Stimulated activated CD4-positive, alpha-beta T cell treated with anti-CD3 and anti-CD28 coated beads, Interleukin-4, amount 100 ng/mL, for 1 hour (primary cell): ENCODE measurements at regions not wholly inside any gene's neighbourhood (a gene's known extent, or its start where the extent isn't known, plus 50 kb on each side); places are given as distances from the start of the nearest gene placed in this dataset.
"Not testable (repeated sequence)": the region's sequence is repeated elsewhere in the genome, so short reads cannot be mapped to it uniquely, and the experiment has no call there.

Experiments used
- DNase-seq: peaks from one replicate; pipeline ENCODE4 v3.0.0-alpha.2; 2020

DNA sequence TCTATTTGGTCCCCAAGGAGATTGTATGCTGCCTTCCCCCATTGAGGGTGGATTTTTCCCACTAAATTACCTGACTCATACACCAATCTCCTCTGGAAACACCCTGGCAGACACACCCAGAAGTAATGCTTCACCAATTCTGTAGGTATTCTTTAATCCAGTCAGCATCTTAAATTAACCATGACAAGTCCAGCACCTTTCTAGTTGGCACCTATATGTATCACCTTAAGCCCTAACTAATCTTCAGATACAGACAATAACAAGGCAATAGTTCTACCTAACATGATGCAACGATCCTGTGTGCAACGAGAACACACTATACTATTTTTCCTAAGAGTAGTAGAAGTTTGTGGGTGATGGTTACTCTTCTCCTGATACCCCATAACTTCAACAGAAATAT lies 473.3 kb upstream of the NPAP1 start:
- not testable (repeated sequence) for DNase-seq

- DNase-seq, result not testable (repeated sequence)
Measured at GRCh38 chr15:24211742-24212476, 463.7 kb upstream of the NPAP1 start.

DNA sequence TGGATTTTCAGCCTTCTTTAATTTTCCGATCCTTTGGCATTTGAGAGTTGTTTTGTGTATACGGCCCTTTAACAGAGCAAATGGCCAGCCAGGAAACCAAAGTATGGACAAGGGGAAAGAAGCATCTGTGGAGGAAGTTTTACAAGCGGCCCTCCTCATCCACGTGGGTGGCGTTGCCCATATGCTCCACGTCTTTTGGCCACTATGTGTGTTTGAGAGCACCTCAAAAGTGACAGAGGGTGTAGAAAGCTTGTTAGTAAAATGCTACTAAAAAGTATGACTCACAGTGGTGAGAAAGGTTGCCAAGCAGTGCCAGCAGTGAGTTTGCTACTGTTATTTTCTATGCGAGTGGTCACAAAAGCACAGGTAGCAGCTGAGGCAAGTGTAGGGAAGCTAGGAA lies 451.8 kb upstream of the NPAP1 start:
- no peak for DNase-seq

DNA sequence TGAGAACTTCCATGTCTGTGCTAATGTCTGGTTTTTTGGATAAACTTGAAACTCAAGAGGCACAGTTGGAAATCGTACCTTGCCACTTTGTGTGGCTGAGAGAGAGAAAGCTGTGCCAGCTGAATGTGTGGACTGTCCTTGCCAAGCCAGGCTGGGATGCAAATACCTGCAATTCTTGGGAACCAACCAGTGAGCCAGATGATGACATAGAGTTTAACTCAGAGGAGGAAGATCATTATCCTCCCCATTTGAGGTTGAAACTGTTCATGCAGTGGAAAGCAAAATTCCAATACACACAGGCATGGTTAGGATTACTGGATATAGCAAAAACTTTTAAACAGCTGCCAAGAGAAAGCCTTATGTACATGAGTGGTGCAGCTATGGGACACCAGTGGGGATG lies 451.4 kb upstream of the NPAP1 start:
- no peak for DNase-seq

- not testable (repeated sequence) for DNase-seq
Measured at GRCh38 chr15:24228922-24229321, 446.7 kb upstream of the NPAP1 start.

- not testable (repeated sequence) for DNase-seq
Measured at GRCh38 chr15:24233134-24233533, 442.4 kb upstream of the NPAP1 start.

DNA sequence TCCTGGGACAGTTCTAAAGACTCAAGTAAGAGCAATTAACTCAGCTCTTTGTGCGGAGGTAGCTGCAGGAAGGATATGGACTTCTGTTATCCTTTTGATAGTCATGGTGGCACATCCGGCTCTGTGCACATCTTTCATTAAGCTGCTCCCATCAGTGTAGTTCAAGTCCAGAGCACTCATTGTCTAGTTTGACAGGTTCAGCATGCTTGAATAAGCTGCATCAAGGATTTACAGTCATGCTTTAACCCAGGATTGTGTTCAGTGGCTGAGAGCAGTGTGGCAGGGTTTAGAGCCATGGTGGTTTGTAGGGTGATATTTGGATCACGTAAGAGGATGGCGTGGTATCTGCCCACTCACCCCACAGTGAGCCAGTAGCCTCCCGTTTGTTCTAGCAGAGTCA lies 435.0 kb upstream of the NPAP1 start:
- DNase-seq, result not testable (repeated sequence)

- DNase-seq, result not testable (repeated sequence)
Measured at GRCh38 chr15:24259106-24259505, 416.5 kb upstream of the NPAP1 start.

DNA sequence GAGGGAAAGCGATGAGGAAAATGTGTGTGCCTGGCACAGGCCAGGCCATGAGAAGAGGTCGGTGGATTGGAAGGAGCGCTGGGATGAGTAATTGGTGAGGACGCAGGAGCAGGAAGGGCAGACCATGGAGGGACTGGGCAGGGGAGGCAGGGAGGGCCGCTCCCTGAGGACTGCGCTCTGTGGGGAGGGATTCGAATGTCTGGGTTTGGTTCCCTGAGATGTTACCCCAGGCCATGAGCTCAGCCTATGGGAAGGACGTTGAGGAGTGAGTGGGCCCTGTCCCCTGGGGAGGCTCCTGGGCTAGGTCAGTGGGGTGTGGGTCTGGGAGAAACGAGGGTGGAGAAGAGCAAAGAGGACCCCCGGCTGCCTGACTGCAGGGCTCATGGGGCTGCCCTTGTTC lies 415.2 kb upstream of the NPAP1 start:
- not testable (repeated sequence) for DNase-seq

- DNase-seq, result not testable (repeated sequence)
Measured at GRCh38 chr15:24260854-24261253, 414.7 kb upstream of the NPAP1 start.

DNA sequence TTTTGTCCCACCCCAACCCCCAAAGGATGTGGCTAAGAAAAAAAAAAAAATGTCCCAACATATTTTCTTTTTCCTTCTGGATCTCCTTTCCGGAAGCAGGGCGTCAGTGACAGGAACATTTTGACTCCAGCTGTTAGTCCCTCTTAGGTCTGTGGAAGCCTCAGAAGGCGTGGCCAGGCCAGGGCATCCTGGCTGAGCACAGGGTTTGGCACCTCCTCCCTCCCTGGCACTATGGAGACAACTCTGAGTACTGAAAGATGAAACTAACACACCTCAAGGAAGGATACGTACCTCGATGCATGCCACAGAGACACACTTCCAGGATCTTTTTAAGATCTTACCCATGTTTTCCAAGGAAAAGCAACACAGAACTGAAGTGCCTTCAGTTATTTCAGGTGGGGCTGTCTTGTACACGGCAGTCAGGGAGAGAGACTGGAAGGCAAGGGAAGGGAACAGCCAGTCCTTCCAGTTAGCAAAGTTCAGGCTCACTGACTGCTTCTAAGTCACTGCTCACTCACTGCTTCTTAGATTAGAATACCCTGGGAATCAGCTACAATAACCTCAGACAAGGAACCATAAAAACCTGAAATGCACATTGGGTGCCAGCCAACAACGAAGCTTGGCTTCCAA lies 406.9 kb upstream of the NPAP1 start:
- DNase-seq, result not testable (repeated sequence)

- no peak for DNase-seq
Measured at GRCh38 chr15:24269166-24269571, 406.4 kb upstream of the NPAP1 start.

DNA sequence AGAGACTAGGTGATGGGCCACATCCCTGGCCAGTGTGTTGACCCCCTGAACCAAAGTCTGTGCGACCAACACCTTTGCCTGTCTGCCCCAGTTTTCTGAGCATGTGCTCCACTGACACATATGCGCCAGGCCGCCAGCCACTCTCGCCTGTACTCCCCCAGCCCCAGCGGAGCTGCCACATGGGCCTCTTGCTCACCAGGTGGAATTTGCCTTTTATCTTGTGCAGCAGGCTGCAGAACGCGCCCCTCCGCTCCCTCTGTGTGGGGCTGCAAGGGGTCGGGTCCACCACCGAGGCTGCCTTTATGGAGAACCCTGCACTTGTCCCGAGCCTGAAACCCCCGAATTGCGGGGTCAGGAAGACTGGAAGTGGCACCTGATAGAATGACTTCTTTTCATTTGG lies 405.7 kb upstream of the NPAP1 start:
- DNase-seq, result no peak

- not testable (repeated sequence) for DNase-seq
Measured at GRCh38 chr15:24271496-24272244, 403.9 kb upstream of the NPAP1 start.

DNA sequence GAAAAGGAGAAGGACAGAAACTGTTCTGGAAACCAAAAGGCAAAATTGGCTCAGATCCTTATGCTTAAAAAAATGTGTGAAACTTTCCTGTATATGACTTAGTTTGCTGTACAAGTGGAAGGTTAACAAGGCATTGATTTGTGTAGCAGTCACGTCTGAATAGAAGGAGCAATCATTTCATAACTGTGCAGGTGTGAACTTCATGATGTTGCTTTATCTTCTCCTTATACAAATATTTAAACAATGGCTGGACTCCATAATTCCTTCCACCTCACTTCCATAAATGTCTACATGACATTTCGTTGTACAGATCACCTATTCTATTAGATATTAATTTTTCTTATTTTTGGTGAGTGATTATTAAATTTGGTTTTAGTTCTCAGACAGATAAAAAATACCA lies 382.7 kb upstream of the NPAP1 start:
- no peak for DNase-seq

DNA sequence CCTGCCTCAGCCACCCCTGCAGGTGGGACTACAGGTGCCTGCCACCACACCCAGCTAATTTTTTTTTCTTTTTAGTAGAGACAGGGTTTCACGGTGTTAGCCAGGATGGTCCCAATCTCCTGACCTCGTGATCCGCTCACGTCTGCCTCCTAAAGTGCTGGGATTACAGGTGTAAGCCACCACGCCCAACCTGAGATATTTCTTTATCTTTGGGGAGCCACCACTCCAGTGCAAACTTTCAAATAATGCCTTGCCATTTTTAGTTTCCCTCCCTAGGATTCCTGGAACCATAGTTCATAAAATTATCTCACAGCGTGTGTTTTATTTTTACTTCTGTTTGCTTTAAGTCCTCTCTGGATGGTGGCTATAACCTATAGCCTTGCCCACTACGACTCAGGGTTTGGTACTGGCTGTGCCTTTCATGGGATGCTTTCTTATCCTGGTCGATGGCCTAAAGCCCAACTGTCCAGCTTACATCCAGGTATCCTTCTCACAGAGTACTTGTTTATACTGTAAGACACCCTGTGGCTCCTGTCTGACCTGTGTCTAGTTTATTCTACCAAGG lies 374.7 kb upstream of the NPAP1 start:
- DNase-seq, result not testable (repeated sequence)

DNA sequence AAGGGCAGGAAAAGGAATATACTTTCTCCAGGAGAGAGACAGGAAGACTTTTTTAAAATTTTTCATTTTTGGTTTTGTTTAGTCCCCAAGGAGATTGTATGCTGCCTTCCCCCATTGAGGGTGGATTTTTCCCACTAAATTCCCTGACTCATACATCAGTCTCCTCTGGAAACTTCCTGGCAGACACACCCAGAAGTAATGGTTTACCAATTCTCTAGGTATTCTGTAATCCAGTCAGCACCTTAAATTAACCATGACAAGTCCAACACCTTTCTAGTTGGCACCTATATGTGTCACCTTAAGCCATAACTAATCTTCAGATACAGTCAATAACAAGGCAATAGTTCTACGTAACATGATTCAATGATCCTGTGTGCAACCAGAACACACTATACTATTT lies 373.6 kb upstream of the NPAP1 start:
- not testable (repeated sequence) for DNase-seq

DNA sequence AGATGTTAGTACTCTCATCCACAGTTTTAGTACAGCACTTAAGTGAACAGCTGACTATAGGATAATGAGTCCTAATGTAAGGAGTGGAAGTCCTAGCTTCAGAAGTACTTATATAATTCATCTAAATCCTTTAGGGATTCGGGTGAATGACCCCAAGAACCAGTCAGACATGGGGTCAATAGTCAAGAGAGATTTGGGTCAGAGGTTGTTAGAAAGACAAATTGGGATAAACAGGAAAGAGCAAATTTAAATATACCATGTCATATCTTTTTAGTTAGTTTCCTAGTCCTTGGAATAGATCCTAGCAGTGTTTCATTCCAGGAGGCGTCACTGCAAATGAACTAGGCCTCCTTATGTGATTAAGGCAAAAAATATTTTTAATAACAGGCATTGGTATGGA lies 370.8 kb upstream of the NPAP1 start:
- DNase-seq, result not testable (repeated sequence)

DNA sequence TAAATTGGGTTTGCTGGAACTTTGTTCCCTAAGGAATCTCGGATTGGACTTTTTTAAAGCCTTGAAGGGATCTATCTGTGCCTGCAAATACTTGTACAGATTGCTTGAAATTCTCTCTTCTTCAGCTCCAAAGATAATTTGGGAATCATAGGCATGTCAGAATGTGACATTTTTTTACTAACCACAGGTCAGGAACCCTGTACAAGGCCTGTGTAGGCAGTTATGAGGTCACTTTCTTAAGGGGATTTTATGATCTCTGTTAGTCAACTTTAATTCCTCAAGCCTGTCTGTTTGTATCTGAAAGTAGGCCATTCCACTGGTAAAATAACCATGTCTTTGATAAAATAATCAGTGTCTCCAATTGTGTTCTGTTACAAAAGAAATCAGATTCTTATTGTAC lies 369.9 kb upstream of the NPAP1 start:
- DNase-seq, result not testable (repeated sequence)

DNA sequence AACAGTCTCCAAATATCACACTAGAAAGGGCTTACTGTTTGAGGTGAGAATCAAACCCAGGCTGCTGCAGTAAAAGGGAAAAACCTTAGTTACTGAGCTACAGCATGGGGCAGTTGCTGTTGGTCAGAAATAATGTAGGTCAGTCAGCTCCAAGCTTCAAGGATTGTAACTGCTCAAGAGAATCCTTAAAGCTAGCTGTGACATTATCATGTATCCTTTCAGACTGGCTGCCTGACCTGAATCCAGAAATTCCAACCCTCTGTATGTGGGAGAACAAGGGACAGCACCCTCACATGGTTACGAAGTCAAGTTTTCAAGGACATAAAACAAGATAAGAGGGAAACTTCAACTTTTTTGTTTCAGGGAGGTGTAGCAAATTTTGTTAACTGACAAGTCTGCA lies 365.9 kb upstream of the NPAP1 start:
- DNase-seq, result not testable (repeated sequence)

GRCh38 chr15:24311692-24312091 lies 363.9 kb upstream of the NPAP1 start:
- DNase-seq, result not testable (repeated sequence)

DNA sequence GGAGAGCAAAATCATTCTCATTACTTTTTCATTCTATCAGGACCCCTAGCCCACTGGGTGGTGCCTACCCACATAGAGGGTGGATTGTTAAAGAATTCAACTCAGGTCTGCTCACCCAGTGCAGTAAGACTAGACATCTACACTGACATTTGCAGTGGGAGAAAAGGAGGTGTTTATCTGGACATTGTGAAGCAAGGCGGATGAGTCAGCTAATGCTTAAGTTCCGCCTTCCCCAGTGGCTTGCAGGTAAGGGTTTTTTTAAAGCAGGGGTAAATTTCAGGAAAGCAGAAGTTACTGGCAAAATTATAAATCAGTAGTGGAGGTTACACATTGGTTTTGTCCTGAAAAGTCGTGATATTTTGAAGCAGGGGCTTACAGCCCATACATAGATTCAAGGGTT lies 359.2 kb upstream of the NPAP1 start:
- DNase-seq, result not testable (repeated sequence)

DNA sequence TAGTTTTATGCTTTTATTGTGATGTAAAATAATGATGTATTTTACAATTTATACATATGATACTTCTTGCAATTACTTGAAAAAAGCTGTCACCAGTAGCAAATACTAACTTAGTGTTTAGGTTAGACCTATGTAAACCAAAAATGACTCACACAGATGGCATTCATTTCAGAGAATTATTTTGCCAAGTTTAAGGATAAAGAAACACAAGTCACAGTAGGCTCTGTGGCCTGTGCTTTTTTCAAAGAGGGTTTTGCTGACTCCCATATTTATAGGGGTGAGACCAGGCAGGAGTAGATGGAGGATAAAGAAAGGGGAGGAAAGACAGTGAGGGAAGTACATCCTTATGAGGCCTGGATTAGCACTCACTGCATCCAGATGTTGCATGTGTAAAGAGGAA lies 356.6 kb upstream of the NPAP1 start:
- DNase-seq, result no peak
